Activated naive CD4-positive, alpha-beta T cell treated with anti-CD3 and anti-CD28 coated beads for 36 hours (primary cell): ENCODE measurements at regions not wholly inside any gene's neighbourhood (a gene's known extent, or its start where the extent isn't known, plus 50 kb on each side); places are given as distances from the start of the nearest gene placed in this dataset.

Experiments used
- CTCF ChIA-PET: fragments of 350-600 bp; sonication (Branson Sonifier 250); formaldehyde crosslinking; loops from one replicate; lab custom pipeline; 2021; ENCODE audit warnings: antibody characterized with exemption; lab: Charles Lee
- DNase-seq: peaks from one replicate; pipeline ENCODE4 v3.0.0-alpha.2; 2020
- H3K27ac Mint-ChIP-seq: one replicate; pipeline ENCODE4 v1.8.0; 2021; ENCODE audit warnings: mild to moderate bottlenecking, mixed read lengths
- H3K27me3 Mint-ChIP-seq: one replicate; pipeline ENCODE4 v1.8.0; 2021; ENCODE audit warnings: low read depth, mixed read lengths
- H3K36me3 Mint-ChIP-seq: one replicate; pipeline ENCODE4 v1.8.0; 2021; ENCODE audit warnings: low read depth, mixed read lengths
- H3K4me1 Mint-ChIP-seq: one replicate; pipeline ENCODE4 v1.8.0; 2021; ENCODE audit warnings: low read depth, mixed read lengths
- H3K4me3 Mint-ChIP-seq: one replicate; pipeline ENCODE4 v1.8.0; 2021; ENCODE audit warnings: mild to moderate bottlenecking, moderate library complexity, mixed read lengths
- H3K9me3 Mint-ChIP-seq: one replicate; pipeline ENCODE4 v1.8.0; 2021; ENCODE audit warnings: mixed read lengths
- intact Hi-C: fragments of 100-400 bp; cut with micrococcal nuclease; formaldehyde crosslinking; loops from one replicate; pipeline ENCODE4 v1.15.1; 2023

DNA sequence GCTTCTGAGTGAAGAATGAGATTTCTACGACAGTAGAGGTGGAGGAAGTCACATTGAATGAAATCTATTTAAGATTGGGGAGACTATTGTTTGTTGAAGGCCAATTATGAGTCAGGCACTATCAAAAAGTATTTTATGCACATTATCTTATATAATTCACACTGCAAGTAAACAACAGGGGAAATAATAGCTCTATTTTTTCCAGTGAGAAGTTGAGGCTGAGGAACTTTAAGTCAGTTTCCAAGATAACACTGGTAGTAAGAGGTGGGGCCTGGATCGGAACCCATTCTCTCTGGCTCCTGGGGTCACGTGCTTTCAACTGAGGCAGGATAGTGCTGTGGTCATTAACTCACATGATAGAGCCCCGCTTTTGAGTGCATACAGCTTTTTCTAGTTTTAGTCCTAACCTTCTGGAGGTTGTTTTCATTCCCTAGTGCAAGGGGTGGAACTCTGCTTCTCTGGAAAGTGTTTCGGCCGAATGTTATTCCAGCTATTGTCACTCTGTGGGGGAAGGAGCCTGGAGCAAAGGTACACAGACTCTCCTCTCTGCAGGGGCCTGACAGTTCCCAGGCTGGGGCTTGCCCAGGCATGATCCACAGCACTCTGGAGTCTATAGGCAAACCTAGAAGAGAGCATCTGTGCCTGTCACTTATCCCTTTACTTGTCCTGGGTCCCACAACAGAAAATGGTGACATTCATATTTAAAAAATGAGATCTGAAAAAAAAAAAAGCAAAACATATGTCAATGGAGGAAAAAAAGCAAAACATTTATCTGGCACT is 352.4 kb upstream of the ACTBL2 start:
- H3K4me1 Mint-ChIP-seq = no peaks in the 10 kb centered on the region
- no peaks in the 10 kb centered on the region for H3K9me3 Mint-ChIP-seq
- CTCF ChIA-PET = interaction anchor here (0.7 kb wide), 1 partner anchor 896 kb away, joined by 3 read pairs; no protein-coding TSS in a partner anchor
- no peak overlapping the region for H3K4me3 Mint-ChIP-seq
- peaks cover 10% of the 10 kb centered on the region for H3K27me3 Mint-ChIP-seq
- H3K27ac Mint-ChIP-seq = peak overlapping the region; percentile 9
- DNase-seq = no peak
- intact Hi-C loops = no loop called here
- H3K36me3 Mint-ChIP-seq = no peaks in the 10 kb centered on the region

DNA sequence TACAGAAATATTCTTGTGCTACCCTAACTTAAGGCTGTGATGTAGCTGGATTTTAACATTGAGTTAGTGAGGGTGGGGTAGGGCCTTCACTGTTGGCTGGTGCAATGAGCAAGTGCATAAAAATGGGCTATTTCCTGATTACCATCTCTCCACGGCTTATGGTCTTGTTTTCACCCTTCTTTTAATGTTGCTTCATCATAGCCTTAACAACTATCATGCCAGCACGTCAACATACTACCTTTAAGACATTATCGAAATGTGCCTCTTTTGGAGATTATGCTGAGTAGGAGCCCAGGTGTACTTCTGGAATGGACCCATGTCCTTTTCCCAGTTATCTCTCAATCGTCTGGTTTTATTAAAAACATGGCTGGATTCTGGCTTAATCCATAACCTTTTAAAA is 350.9 kb upstream of the ACTBL2 start:
- no peaks in the 10 kb centered on the region for H3K9me3 Mint-ChIP-seq
- CTCF ChIA-PET = no interaction called here
- no peak overlapping the region for H3K4me3 Mint-ChIP-seq
- no peaks in the 10 kb centered on the region for H3K4me1 Mint-ChIP-seq
- DNase-seq = no peak
- H3K27me3 Mint-ChIP-seq = peaks cover 10% of the 10 kb centered on the region
- no peak overlapping the region for H3K27ac Mint-ChIP-seq
- no peaks in the 10 kb centered on the region for H3K36me3 Mint-ChIP-seq
- intact Hi-C loops = no loop called here

DNA sequence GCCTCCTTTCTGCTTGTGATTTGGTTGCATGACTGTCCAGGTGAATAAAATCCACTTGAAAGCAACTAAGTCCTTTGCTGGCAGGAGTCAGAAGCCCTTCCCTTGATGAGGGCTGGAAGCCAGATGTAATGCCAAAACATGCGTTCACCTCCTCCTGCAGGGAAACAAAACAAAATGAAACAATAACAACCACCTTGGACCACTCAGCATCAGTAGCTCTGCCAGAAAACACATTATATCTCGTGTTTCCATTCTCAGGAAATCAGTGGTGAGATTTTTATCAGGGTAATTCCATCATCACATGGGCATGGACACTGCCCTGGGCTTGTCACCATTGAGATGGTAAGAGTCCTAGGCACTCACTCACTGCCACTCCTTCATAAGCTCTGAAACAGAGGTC is 350.3 kb upstream of the ACTBL2 start:
- Mint-ChIP-seq H3K36me3 (no peaks in the 10 kb centered on the region), H3K27ac (no peak overlapping the region)

DNA sequence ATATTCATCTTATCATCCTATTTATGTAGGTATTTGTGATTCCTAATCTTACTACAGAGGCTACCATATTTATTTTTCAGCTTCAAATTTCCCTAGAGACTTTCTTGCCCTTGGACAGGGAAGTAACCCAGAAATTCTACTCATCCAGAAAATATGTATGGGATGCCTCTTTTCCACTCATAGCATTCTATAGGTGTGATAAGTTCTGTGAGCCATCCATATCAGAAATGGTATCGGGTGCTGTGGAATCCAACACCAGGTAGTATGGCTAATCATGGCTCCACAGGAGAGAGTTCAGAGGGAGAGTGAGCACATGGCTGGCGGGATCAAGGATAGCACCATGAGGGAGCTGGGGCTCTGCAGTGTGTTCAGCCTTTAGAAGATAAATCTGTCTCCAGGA is 349.3 kb upstream of the ACTBL2 start:
- Mint-ChIP-seq H3K36me3 (no peaks in the 10 kb centered on the region), H3K27ac (no peak overlapping the region), H3K4me1 (no peaks in the 10 kb centered on the region), H3K27me3 (peaks cover 8% of the 10 kb centered on the region), H3K4me3 (no peak overlapping the region), H3K9me3 (no peaks in the 10 kb centered on the region)
- CTCF ChIA-PET = no interaction called here
- no peak for DNase-seq
- intact Hi-C loops = no loop called here

More for the DNA sequence above, 350.3 kb upstream of the ACTBL2 start:
- H3K4me3 Mint-ChIP-seq = no peak overlapping the region
- no peaks in the 10 kb centered on the region for H3K4me1 Mint-ChIP-seq
- peaks cover 10% of the 10 kb centered on the region for H3K27me3 Mint-ChIP-seq
- intact Hi-C loops = no loop called here
- H3K9me3 Mint-ChIP-seq = no peaks in the 10 kb centered on the region
- CTCF ChIA-PET = no interaction called here
- DNase-seq = no peak

DNA sequence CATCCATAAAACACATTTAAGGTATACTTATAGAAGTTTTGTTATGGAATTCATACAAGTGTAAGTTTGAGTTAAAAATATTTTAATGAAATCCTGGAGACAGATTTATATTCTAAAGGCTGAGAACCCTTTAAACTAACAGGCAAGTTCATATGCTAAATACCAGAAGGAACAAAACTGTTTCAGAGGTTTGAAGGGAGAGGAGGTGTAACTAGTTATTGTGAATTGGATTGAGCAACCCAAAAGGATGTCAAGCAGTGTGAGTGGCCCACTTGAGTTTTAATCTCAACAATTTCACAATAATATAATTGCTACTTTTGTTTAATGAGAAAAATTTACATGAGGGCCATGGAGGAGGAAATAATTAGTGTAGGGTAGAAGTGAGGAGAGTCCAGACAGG is 348.5 kb upstream of the ACTBL2 start:
- Mint-ChIP-seq H3K9me3 (no peaks in the 10 kb centered on the region), H3K27ac (no peak overlapping the region), H3K4me1 (no peaks in the 10 kb centered on the region), H3K4me3 (no peak overlapping the region), H3K27me3 (peaks cover 5% of the 10 kb centered on the region), H3K36me3 (no peaks in the 10 kb centered on the region)
- intact Hi-C loops = no loop called here
- CTCF ChIA-PET = no interaction called here
- no peak for DNase-seq

DNA sequence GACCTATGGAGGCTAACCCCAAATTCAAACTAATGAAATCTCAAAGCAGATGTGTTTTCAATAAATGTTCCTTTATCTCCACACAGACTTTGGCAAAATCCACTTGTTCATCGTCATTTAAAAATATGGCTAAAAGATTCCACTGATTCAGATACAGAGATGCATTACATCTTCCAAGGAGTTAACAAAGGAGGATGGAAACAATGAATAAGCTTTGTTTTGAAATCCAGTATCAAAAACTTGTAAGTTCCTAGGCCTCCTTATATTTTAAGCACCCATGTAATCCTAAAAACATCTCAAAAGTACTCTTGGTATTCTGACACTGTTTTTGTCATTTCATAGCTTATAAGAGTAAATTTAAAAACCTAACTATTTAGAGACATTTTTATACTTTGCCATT is 345.6 kb upstream of the ACTBL2 start:
- Mint-ChIP-seq H3K9me3 (no peaks in the 10 kb centered on the region), H3K27ac (no peak overlapping the region), H3K4me3 (no peak overlapping the region), H3K36me3 (no peaks in the 10 kb centered on the region), H3K4me1 (no peaks in the 10 kb centered on the region), H3K27me3 (peaks cover 12% of the 10 kb centered on the region)
- intact Hi-C loops = no loop called here
- DNase-seq = no peak
- CTCF ChIA-PET = no interaction called here

DNA sequence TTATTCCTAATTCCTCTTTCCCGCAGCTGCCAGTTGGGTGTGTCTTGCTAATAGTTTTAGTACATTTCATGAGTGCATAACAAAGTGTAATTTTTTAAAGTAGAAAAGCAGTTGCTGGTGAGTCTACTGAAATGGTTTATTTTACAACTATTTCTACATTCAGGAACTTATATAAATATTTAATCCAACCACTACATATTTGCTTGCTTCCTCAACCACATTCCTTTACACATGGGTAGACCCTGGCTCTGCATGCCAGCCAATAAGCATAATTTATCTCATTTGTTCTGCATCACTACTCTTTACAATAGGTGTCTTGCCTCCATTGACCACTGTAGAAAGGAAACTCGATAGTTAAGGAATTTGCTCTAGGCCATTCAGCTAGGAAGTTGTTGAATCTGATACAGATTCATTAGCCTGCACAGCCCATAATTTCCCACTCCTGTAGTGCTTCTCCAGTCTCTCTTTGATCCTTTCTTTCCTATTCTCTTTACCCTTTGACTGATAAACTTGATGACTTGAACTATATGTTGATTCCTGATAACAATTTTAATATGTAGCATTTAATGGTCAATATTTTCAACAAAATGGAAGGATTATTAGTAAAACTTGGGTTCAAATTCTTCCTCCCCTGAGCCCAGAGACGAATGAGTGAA is 342.5 kb upstream of the ACTBL2 start:
- H3K36me3 Mint-ChIP-seq = no peaks in the 10 kb centered on the region
- no peak overlapping the region for H3K27ac Mint-ChIP-seq
- DNase-seq = no peak
- H3K27me3 Mint-ChIP-seq = peaks cover 12% of the 10 kb centered on the region
- no peaks in the 10 kb centered on the region for H3K4me1 Mint-ChIP-seq
- no peak overlapping the region for H3K4me3 Mint-ChIP-seq
- intact Hi-C loops = no loop called here
- CTCF ChIA-PET = interaction anchor here (0.6 kb wide), 1 partner anchor 299 kb away, joined by 3 read pairs; no protein-coding TSS in a partner anchor
- H3K9me3 Mint-ChIP-seq = no peaks in the 10 kb centered on the region

DNA sequence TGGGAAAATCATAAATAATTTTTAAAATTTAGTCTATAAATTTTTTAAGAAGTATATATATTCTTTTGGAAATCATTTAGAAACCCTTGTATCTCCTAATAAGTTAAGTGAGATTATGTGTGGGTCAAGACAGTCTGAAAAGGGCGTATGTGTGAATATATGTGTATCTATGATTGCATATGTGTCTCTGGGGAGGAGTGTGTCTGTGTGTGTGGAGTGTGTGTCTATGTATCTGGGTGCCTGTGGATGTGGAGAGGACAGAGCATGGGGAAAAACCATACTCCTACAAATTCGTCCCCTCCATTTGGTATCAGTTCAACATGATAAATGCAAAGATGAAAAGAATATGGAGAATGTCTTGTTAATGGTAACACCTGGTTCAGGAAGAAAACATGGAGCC is 342.0 kb upstream of the ACTBL2 start:
- Mint-ChIP-seq H3K4me3 (no peak overlapping the region), H3K27ac (no peak overlapping the region), H3K27me3 (peaks cover 12% of the 10 kb centered on the region), H3K4me1 (no peaks in the 10 kb centered on the region), H3K36me3 (no peaks in the 10 kb centered on the region), H3K9me3 (peaks cover 3% of the 10 kb centered on the region)
- intact Hi-C loops = no loop called here
- DNase-seq = no peak
- CTCF ChIA-PET = no interaction called here

DNA sequence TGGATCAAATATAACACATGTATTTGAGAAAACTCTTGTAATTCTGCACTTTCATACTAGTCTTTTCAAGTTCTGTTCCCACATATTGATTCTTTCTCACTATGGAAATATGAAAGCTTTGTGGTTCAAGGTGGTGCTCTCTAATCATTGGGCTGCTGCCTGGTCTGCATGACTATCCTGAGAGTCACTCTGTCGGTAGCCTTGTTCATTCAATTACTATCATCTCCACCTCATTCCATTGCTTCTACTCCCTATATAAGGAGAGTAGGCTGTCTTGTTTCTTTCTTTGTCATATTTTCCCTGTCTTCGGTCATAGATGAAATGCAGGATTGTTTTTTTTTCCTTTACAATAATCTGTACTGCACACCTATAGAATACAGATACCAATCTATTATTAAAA is 341.4 kb upstream of the ACTBL2 start:
- intact Hi-C loops = no loop called here
- no peak for DNase-seq
- no peaks in the 10 kb centered on the region for H3K4me1 Mint-ChIP-seq
- CTCF ChIA-PET = no interaction called here
- no peak overlapping the region for H3K27ac Mint-ChIP-seq
- peaks cover 12% of the 10 kb centered on the region for H3K27me3 Mint-ChIP-seq
- no peaks in the 10 kb centered on the region for H3K36me3 Mint-ChIP-seq
- peaks cover 3% of the 10 kb centered on the region for H3K9me3 Mint-ChIP-seq
- no peak overlapping the region for H3K4me3 Mint-ChIP-seq

DNA sequence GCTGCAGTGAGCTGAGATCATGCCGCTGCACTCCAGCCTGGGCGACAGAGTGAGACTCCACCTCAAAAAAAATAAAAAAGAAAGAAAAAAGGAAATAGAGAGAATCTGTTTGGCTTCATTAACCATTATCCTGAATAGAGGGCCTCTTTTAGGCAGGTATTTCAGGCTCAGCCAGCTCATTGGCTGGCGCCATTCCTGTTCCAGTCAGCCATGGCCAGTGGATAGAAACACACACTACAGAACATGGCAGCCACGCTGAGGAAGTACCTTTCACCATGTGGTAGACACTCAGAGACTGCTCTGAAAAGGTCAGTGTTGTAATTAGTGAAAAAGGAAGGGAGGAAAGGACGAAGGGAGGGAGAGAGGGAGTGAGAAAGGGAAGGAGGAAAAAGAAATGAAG is 340.0 kb upstream of the ACTBL2 start:
- no peaks in the 10 kb centered on the region for H3K4me1 Mint-ChIP-seq
- no peak overlapping the region for H3K4me3 Mint-ChIP-seq
- no peak overlapping the region for H3K27ac Mint-ChIP-seq
- CTCF ChIA-PET = no interaction called here
- no peaks in the 10 kb centered on the region for H3K36me3 Mint-ChIP-seq
- H3K9me3 Mint-ChIP-seq = peaks cover 3% of the 10 kb centered on the region
- DNase-seq = no peak
- intact Hi-C loops = no loop called here
- peaks cover 12% of the 10 kb centered on the region for H3K27me3 Mint-ChIP-seq

DNA sequence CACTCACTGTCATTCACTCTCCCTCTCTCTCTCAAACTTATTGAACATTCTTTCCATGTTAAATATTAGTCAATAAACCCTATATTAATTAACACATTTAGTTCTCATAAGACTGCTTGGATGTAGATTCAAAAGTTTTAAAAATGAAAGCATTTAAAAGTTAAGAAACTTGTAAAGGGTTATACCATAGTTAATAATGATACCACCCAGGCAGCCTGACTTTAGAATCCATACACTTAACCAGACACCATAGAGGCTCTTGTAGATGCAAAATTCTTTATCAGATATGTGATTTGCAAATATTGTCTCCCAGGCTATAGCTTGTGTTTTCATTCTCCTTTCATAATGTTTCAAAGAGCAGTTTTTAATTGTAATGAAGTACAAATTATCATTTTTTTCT is 335.8 kb upstream of the ACTBL2 start:
- CTCF ChIA-PET = no interaction called here
- Mint-ChIP-seq H3K9me3 (peaks cover 3% of the 10 kb centered on the region), H3K27ac (no peak overlapping the region), H3K36me3 (no peaks in the 10 kb centered on the region), H3K27me3 (peaks cover 13% of the 10 kb centered on the region), H3K4me1 (no peaks in the 10 kb centered on the region), H3K4me3 (no peak overlapping the region)
- DNase-seq = no peak
- intact Hi-C loops = no loop called here

DNA sequence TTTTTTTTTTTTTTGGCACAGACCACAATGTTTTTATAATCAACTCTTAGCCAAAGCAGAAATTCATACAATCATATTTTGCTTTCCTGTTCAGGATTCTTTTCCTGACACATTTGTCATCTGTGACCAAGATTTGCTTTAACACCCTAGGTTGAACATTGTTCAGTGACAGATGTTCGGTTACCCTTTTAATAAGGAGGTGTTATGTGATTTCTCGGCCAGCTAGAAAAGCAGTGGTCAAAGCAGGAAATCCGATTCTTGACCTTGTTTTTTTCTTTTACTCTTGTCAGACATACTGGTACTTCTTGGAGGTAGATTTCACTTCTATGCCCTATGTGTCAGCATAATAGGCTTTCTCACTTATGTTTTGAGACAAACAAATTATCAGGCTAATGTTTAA is 335.3 kb upstream of the ACTBL2 start:
- CTCF ChIA-PET = interaction anchor here (0.6 kb wide), 1 partner anchor 319 kb away, joined by 3 read pairs; no protein-coding TSS in a partner anchor
- Mint-ChIP-seq H3K4me3 (no peak overlapping the region), H3K36me3 (no peaks in the 10 kb centered on the region), H3K27ac (no peak overlapping the region), H3K27me3 (peaks cover 13% of the 10 kb centered on the region), H3K9me3 (peaks cover 3% of the 10 kb centered on the region), H3K4me1 (no peaks in the 10 kb centered on the region)
- intact Hi-C loops = no loop called here
- DNase-seq = no peak

DNA sequence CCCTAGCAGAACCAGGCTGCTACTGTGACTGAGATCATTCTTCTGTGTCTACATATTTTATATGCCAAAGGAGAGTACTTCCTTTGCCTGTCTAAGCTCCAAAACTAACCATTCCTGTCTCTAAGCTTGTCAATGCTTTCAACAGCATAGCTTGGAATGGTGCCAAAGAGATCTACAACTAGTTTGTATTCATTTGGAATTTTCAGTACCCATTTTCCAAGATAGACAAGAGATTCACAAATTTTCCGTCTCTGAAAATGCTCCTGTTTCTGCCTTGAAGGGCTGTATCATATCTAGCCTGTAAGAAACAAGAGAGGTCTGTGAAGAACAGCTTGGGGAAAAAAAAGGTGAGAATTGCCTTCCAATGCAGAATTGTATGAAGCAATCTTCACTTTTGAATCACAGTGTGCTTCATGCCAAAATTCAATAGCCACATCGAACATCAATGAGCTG is 334.4 kb upstream of the ACTBL2 start:
- no peak for DNase-seq
- CTCF ChIA-PET = no interaction called here
- intact Hi-C loops = no loop called here

More for the DNA sequence above, 334.4 kb upstream of the ACTBL2 start:
- peaks cover 3% of the 10 kb centered on the region for H3K9me3 Mint-ChIP-seq
- no peak overlapping the region for H3K27ac Mint-ChIP-seq
- peaks cover 9% of the 10 kb centered on the region for H3K27me3 Mint-ChIP-seq
- no peaks in the 10 kb centered on the region for H3K36me3 Mint-ChIP-seq
- H3K4me3 Mint-ChIP-seq = no peak overlapping the region
- no peaks in the 10 kb centered on the region for H3K4me1 Mint-ChIP-seq
